ENCODE measurements at regions not wholly inside any gene's neighbourhood (a gene's known extent, or its start where the extent isn't known, plus 50 kb on each side); places are given as distances from the start of the nearest gene placed in this dataset.

- TF ChIP-seq POLR2AphosphoS5 (IDR thresholded peaks at IDR 0.05; ENCODE audit: low read depth, low read length), result no peak
- no peak for TF ChIP-seq TAF1 (IDR thresholded peaks at IDR 0.05; ENCODE audit: low read depth, low read length)
- TF ChIP-seq POLR2A (IDR thresholded peaks at IDR 0.05; ENCODE audit: low read depth, low read length), result no peak
- TF ChIP-seq SPI1 (IDR thresholded peaks at IDR 0.05; ENCODE audit: low read depth, low read length), result no peak
Measured at GRCh38 chr14:105889666-105890473, 363.5 kb downstream of the TMEM121 start.
